ENCODE measurements at regions not wholly inside any gene's neighbourhood (a gene's known extent, or its start where the extent isn't known, plus 50 kb on each side); places are given as distances from the start of the nearest gene placed in this dataset.

DNA sequence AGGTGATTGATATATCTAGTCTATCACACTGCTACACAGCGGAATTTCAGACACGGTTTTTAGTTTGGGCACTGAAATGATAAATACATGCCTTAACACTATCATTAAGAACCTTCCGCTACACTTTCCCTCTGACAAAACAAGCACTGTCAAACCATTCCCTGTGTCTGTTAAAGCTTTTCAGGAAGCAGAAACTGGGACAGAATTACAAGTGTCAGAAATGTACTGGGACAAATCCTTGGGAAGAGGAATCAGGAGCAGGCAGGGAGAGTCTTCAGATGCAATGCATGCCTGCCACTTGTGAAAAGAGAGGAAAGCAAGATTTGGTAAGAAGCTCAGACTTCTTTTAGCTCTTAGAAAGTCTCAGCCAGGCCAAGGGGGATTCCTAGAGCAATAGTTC is 196.8 kb upstream of the PTPRZ1 start:
- TF ChIP-seq POLR2A (IDR thresholded peaks at IDR 0.05; ENCODE audit: extremely low read depth, insufficient read length) = no peak
- TF ChIP-seq, protein P1, sequence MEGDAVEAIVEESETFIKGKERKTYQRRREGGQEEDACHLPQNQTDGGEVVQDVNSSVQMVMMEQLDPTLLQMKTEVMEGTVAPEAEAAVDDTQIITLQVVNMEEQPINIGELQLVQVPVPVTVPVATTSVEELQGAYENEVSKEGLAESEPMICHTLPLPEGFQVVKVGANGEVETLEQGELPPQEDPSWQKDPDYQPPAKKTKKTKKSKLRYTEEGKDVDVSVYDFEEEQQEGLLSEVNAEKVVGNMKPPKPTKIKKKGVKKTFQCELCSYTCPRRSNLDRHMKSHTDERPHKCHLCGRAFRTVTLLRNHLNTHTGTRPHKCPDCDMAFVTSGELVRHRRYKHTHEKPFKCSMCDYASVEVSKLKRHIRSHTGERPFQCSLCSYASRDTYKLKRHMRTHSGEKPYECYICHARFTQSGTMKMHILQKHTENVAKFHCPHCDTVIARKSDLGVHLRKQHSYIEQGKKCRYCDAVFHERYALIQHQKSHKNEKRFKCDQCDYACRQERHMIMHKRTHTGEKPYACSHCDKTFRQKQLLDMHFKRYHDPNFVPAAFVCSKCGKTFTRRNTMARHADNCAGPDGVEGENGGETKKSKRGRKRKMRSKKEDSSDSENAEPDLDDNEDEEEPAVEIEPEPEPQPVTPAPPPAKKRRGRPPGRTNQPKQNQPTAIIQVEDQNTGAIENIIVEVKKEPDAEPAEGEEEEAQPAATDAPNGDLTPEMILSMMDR (IDR thresholded peaks at IDR 0.05; ENCODE audit: low read depth, low read length) = no peak
